A549 (cell line): ENCODE measurements at regions not wholly inside any gene's neighbourhood (a gene's known extent, or its start where the extent isn't known, plus 50 kb on each side); places are given as distances from the start of the nearest gene placed in this dataset.
"Not testable (repeated sequence)": the region's sequence is repeated elsewhere in the genome, so short reads cannot be mapped to it uniquely, and the experiment has no call there.

Source experiments
- ATAC-seq, 2 experiments: fragments of 200-7000 bp in 1 of 2; fragments of >200 bp in 1 of 2; cut with Nextera tagmentation in 1 of 2; cut with Tn5 transposase in 1 of 2; 3 replicates each; pipeline versions ENCODE4 v1.8.0 to v1.9.1; 2018 to 2020; ENCODE audit warnings: mild to moderate bottlenecking in 1 of 2, moderate library complexity in 1 of 2
- CTCF ChIA-PET: fragments of 300-600 bp; sonication (Branson Sonifier 250); formaldehyde crosslinking; extraction: SDS; loops from one replicate; lab custom pipeline; 2021; ENCODE audit warnings: antibody characterized with exemption, inconsistent platforms; lab: Yijun Ruan, JAX
- POLR2A ChIA-PET: fragments of 350-600 bp; formaldehyde crosslinking; extraction: SDS; loops from one replicate; lab custom pipeline; 2021; ENCODE audit warnings: antibody characterized with exemption, inconsistent platforms; lab: Yijun Ruan, JAX
- DNase-seq, 2 experiments: peaks; one replicate each; pipeline versions ENCODE4 v3.0.0 to v3.0.0-alpha.2; 2011 to 2016; ENCODE audit warnings: low read depth in 1 of 2, low spot score in 1 of 2
- FAIRE-seq: peaks from 2 replicates; lab custom pipeline; 2011; peaks lifted over from hg19 to GRCh38; lab: Jason Lieb, UNC
- H3K27ac ChIP-seq, 2 experiments: fragments of >200 bp; sonication (Bioruptor Twin); formaldehyde crosslinking; 3 replicates each; pipeline ENCODE4 v1.5.1; 2016 to 2017
- H3K4me1 ChIP-seq: fragments of >200 bp; sonication (Bioruptor Twin); formaldehyde crosslinking; 3 replicates; pipeline ENCODE4 v1.6.1; 2016
- H3K4me2 ChIP-seq: fragments of >200 bp; sonication (Bioruptor Twin); formaldehyde crosslinking; 3 replicates; pipeline ENCODE4 v1.6.1; 2016
- H3K4me3 ChIP-seq: fragments of >200 bp; sonication (Bioruptor Twin); formaldehyde crosslinking; 3 replicates; pipeline ENCODE4 v1.5.1; 2016
- H3K9me3 ChIP-seq: fragments of >200 bp; sonication (Bioruptor Twin); formaldehyde crosslinking; 3 replicates; pipeline ENCODE4 v1.6.1; 2016
- CEBPB ChIP-seq, 2 experiments: fragments of >200 bp in 1 of 2; sonication (Bioruptor Twin) in 1 of 2; formaldehyde crosslinking in 1 of 2; IDR thresholded peaks; 2 replicates each; pipeline ENCODE4 v1.6.1; 2012 to 2016
- CHD4 ChIP-seq: fragments of 200-600 bp; sonication (generic); IDR thresholded peaks from 2 replicates; pipeline ENCODE4 v1.6.1; 2016; ENCODE audit warnings: antibody characterized with exemption, mild to moderate bottlenecking, borderline replicate concordance
- EHF ChIP-seq: fragments of 250-450 bp; sonication (Bioruptor Pico); IDR thresholded peaks from 2 replicates; pipeline ENCODE4 v1.5.0; 2020; ENCODE audit warnings: mild to moderate bottlenecking
- EHMT2 ChIP-seq: fragments of 200-600 bp; sonication (generic); IDR thresholded peaks from 2 replicates; pipeline ENCODE4 v1.6.1; 2016; ENCODE audit warnings: antibody characterized with exemption, low read depth, mild to moderate bottlenecking, moderate library complexity
- EP300 ChIP-seq, 2 experiments: fragments of >200 bp; sonication (Bioruptor Twin); formaldehyde crosslinking; IDR thresholded peaks; 2 replicates in 1 of 2; 3 replicates in 1 of 2; pipeline ENCODE4 v1.6.1; 2016 to 2017
- FOSB ChIP-seq: fragments of 250-450 bp; sonication (Bioruptor Pico); IDR thresholded peaks from 2 replicates; pipeline ENCODE4 v1.5.0; 2020; ENCODE audit warnings: mild to moderate bottlenecking, moderate library complexity
- GATA3 ChIP-seq: IDR thresholded peaks from 2 replicates; pipeline ENCODE4 v1.6.1; 2012; ENCODE audit warnings: borderline replicate concordance
- HOXA7 ChIP-seq: fragments of 250-450 bp; sonication (Bioruptor Pico); IDR thresholded peaks from 2 replicates; pipeline ENCODE4 v1.5.0; 2020; ENCODE audit warnings: mild to moderate bottlenecking, moderate library complexity
- HOXB13 ChIP-seq: fragments of 250-450 bp; sonication (Bioruptor Pico); IDR thresholded peaks from 2 replicates; pipeline ENCODE4 v1.5.0; 2020; ENCODE audit warnings: low read depth, mild to moderate bottlenecking, moderate library complexity
- HOXB5 ChIP-seq: fragments of 250-450 bp; sonication (Bioruptor Pico); IDR thresholded peaks from 2 replicates; pipeline ENCODE4 v1.5.0; 2020; ENCODE audit warnings: mild to moderate bottlenecking, moderate library complexity
- JUNB ChIP-seq: fragments of >200 bp; sonication (Bioruptor Twin); formaldehyde crosslinking; IDR thresholded peaks from 2 replicates; pipeline ENCODE4 v1.6.1; 2016
- MAX ChIP-seq: IDR thresholded peaks from 2 replicates; pipeline ENCODE4 v1.6.1; 2012
- PHF8 ChIP-seq: fragments of 200-600 bp; sonication (generic); IDR thresholded peaks from 2 replicates; pipeline ENCODE4 v1.6.1; 2016; ENCODE audit warnings: low read depth, mild to moderate bottlenecking, antibody characterized with exemption, moderate library complexity, borderline replicate concordance
- RAD21 ChIP-seq, 2 experiments: fragments of >200 bp in 1 of 2; sonication (Bioruptor Twin) in 1 of 2; formaldehyde crosslinking in 1 of 2; IDR thresholded peaks in 1 of 2; conservative IDR thresholded peaks in 1 of 2; 2 replicates in 1 of 2; 3 replicates in 1 of 2; pipeline ENCODE4 v1.6.1; 2012 to 2018; ENCODE audit warnings: inconsistent platforms in 1 of 2
- RARB ChIP-seq: fragments of 250-450 bp; sonication (Bioruptor Pico); IDR thresholded peaks from 2 replicates; pipeline ENCODE4 v1.8.0; 2021; ENCODE audit warnings: mild to moderate bottlenecking, moderate library complexity
- RFX5 ChIP-seq: fragments of 450-650 bp; IDR thresholded peaks from 2 replicates; pipeline ENCODE4 v1.7.1; 2014; ENCODE audit warnings: antibody characterized with exemption, mild to moderate bottlenecking, moderate library complexity
- RNF2 ChIP-seq: fragments of 200-600 bp; sonication (generic); IDR thresholded peaks from 2 replicates; pipeline ENCODE4 v1.6.1; 2016; ENCODE audit warnings: low read depth, mild to moderate bottlenecking, antibody characterized with exemption, moderate library complexity, borderline replicate concordance
- SMC3 ChIP-seq: fragments of >200 bp; sonication (Bioruptor Twin); formaldehyde crosslinking; IDR thresholded peaks from 3 replicates; pipeline ENCODE4 v1.6.1; 2018; ENCODE audit warnings: inconsistent platforms
- TFCP2L1 ChIP-seq: fragments of 250-450 bp; sonication (Bioruptor Pico); IDR thresholded peaks from 2 replicates; pipeline ENCODE4 v1.5.0; 2021; ENCODE audit warnings: mild to moderate bottlenecking
- TP53 ChIP-seq: fragments of 250-450 bp; sonication (Bioruptor Pico); IDR thresholded peaks from 2 replicates; pipeline ENCODE4 v1.5.0; 2021; ENCODE audit warnings: mild to moderate bottlenecking, moderate library complexity
- ZC3H11A ChIP-seq: fragments of 450-650 bp; IDR thresholded peaks from 2 replicates; pipeline ENCODE4 v1.6.1; 2014; ENCODE audit warnings: antibody characterized with exemption, mild to moderate bottlenecking
- WGBS: methylation state at CpG from one replicate; pipeline ENCODE4 v1.1.6; 2017; ENCODE audit errors: missing lambda C conversion rate; 5-methylcytosine and 5-hydroxymethylcytosine counted together

GRCh38 chr10:25748509-25748908, 185.5 kb upstream of the MYO3A start:
- ATAC-seq, result no peak
- no peaks in the 10 kb centered on the region; the same call in 2 of the 3 replicates for H3K9me3 ChIP-seq
- no peak overlapping the region for H3K4me2 ChIP-seq
- 57% methylated on average over 4 of the region's 4 CpGs for WGBS
- POLR2A ChIA-PET, result no interaction called here
- no peak for FAIRE-seq
- CTCF ChIA-PET, result interaction anchor here (0.8 to 1.0 kb wide), 2 partner anchors 40 to 521 kb away, joined by 3 read pairs; no protein-coding TSS in a partner anchor
- no peak overlapping the region for H3K4me3 ChIP-seq
- TF ChIP-seq CEBPB (IDR thresholded peaks at IDR 0.05) (no peak), FOSB (CRISPR knock-in tag) (no peak), PHF8 (no peak), EHMT2 (no peak), HOXB13 (CRISPR knock-in tag) (no peak), JUNB (no peak), EHF (CRISPR knock-in tag) (no peak), RNF2 (no peak), ZC3H11A (no peak), GATA3 (no peak), TP53 (CRISPR knock-in tag) (no peak), RFX5 (no peak), TFCP2L1 (CRISPR knock-in tag) (no peak)
- H3K27ac ChIP-seq, result no peak overlapping the region
- DNase-seq, result no peak
- 0 out of 3 replicates have a peak, but pooled peaks cover 4% of the 10 kb centered on the region for H3K4me1 ChIP-seq

- CTCF ChIA-PET, result interaction anchor here (0.8 to 1.2 kb wide), 3 partner anchors 10 to 41 kb away, joined by 3 to 5 read pairs (median 4); no protein-coding TSS in a partner anchor
- TF ChIP-seq MAX, result no peak
- no peak for TF ChIP-seq CHD4
- peak; percentile 20 to 54; a peak in 2 of 4 replicates for TF ChIP-seq CEBPB (IDR thresholded peaks at IDR 0.05)
- no peak for TF ChIP-seq HOXB5 (CRISPR knock-in tag)
- POLR2A ChIA-PET, result no interaction called here
- FAIRE-seq (no peak), DNase-seq (peak in 1 of 2 experiments; percentile 19), ATAC-seq (no peak; a peak in 1 of 6 replicates)
- Histone ChIP-seq H3K27ac (no peak overlapping the region), H3K4me3 (no peak overlapping the region), H3K4me2 (0 out of 3 replicates have a peak overlapping the region, but pooled peaks have one; percentile 8), H3K9me3 (no peaks in the 10 kb centered on the region; the same call in 2 of the 3 replicates), H3K4me1 (no peaks in the 10 kb centered on the region)
- WGBS, result 2% methylated on average over 2 of the region's 2 CpGs
These were observed 180.3 kb upstream of the MYO3A start for GRCh38 chr10:25753776-25754175.

DNA sequence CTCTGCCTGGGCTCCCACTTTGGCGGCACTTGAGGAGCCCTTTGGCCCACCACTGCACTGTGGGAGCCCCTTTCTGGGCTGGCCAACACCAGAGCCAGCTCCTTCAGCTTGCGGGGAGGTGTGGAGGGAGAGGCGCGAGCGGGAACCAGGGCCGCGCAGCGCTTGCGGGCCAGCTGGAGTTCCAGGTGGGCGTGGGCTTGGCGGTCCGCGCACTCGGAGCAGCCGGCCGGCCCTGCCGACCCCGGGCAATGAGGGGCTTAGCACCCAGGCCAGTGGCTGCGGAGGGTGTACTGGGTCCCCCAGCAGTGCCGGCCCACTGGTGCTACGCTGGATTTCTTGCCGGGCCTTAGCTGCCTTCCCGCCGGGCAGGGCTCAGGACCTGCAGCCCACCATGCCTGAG, 178.2 kb upstream of the MYO3A start:
- H3K4me1 ChIP-seq, H3K9me3 ChIP-seq, ATAC-seq, H3K27ac ChIP-seq, H3K4me2 ChIP-seq, FAIRE-seq, POLR2A ChIA-PET, DNase-seq, H3K4me3 ChIP-seq: not testable (repeated sequence)
- WGBS, result 93% methylated on average over 13 of the region's 24 CpGs
- CTCF ChIA-PET, result interaction anchor here (0.6 kb wide), 1 partner anchor 474 kb away, joined by 5 read pairs; no protein-coding TSS in a partner anchor

GRCh38 chr10:25756784-25757183, 177.2 kb upstream of the MYO3A start:
- POLR2A ChIA-PET, result no interaction called here
- TF ChIP-seq RAD21 (conservative IDR thresholded peaks at IDR 0.05 in 1 of 2, IDR thresholded peaks at IDR 0.05 in 1 of 2) (no peak), HOXA7 (no peak), MAX (no peak), RARB (no peak), SMC3 (no peak), EP300 (IDR thresholded peaks at IDR 0.05) (no peak), EHMT2 (no peak)
- TF ChIP-seq, all 56 proteins: peak for 0
- no peak overlapping the region for H3K4me3 ChIP-seq
- no peaks in the 10 kb centered on the region for H3K9me3 ChIP-seq
- CTCF ChIA-PET, result no interaction called here
- no peaks in the 10 kb centered on the region for H3K4me1 ChIP-seq
- no peak for FAIRE-seq
- no peak for ATAC-seq
- no peak overlapping the region for H3K27ac ChIP-seq
- WGBS, result 78% methylated on average over 19 of the region's 24 CpGs
- H3K4me2 ChIP-seq, result no peak overlapping the region
- no peak for DNase-seq
